ENCODE measurements at regions not wholly inside any gene's neighbourhood (a gene's known extent, or its start where the extent isn't known, plus 50 kb on each side); places are given as distances from the start of the nearest gene placed in this dataset.

DNA sequence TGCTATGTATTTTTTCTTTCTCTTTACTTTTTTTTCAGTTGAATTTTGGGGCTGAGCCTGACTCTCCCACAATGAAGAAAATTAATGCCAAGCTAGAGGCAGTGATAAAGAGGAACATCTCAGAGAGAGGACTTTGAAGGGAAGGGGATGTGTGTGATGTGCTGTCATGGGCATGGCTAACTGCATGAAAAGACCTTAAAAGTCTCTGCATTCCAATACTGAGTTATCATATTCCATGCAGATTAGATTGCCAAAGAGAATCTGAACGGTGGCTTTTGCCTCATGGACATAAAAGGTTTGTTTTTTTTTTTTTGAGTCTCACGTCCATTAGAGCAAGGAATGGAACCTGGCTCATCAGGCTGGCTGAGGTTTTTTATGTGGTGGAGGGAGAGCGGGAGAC is 213.9 kb downstream of the PIK3C3 start:
- Histone ChIP-seq H2AFZ (ENCODE audit: low read length, unreplicated experiment) (no peak overlapping the region), H3K27me3 (ENCODE audit: insufficient read depth, low read length) (peaks cover 68% of the 10 kb centered on the region), H3K27ac (ENCODE audit: low read depth, low read length) (no peak overlapping the region), H3K4me1 (ENCODE audit: control insufficient read depth, insufficient read depth, low read length, unreplicated experiment) (no peaks in the 10 kb centered on the region), H3K79me2 (ENCODE audit: control insufficient read depth, insufficient read depth, low read length, unreplicated experiment) (no peaks in the 10 kb centered on the region), H3K36me3 (ENCODE audit: insufficient read depth, low read length) (no peaks in the 10 kb centered on the region), H3K4me3 (ENCODE audit: low read depth, low read length) (no peak overlapping the region)

DNA sequence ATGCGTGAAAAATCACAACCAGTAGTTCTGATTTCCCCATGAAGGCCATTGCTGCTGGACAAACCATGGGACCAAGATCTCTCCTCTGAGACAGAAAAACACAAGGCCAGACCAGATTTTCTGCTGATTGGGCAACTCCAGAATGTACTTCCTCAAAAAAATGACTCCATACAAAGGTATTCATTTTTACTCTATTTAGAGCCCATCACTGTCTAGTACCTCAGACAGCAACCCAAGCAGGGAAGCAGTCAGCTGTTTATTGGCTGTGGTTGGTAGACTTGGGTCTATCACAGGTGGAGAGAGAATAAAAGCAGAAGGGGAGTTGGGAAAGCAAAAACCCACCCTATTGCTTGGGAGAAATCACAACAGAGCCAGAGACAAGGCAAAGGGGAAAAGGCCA is 219.9 kb downstream of the PIK3C3 start:
- H3K4me3 ChIP-seq (ENCODE audit: low read depth, low read length), result no peak overlapping the region
- H3K36me3 ChIP-seq (ENCODE audit: insufficient read depth, low read length), result no peaks in the 10 kb centered on the region
- no peak overlapping the region for H3K27ac ChIP-seq (ENCODE audit: low read depth, low read length)
- H3K27me3 ChIP-seq (ENCODE audit: insufficient read depth, low read length), result peaks cover 69% of the 10 kb centered on the region
- H3K4me1 ChIP-seq (ENCODE audit: control insufficient read depth, insufficient read depth, low read length, unreplicated experiment), result no peaks in the 10 kb centered on the region
- H3K79me2 ChIP-seq (ENCODE audit: control insufficient read depth, insufficient read depth, low read length, unreplicated experiment), result no peaks in the 10 kb centered on the region
- H2AFZ ChIP-seq (ENCODE audit: low read length, unreplicated experiment), result no peak overlapping the region

DNA sequence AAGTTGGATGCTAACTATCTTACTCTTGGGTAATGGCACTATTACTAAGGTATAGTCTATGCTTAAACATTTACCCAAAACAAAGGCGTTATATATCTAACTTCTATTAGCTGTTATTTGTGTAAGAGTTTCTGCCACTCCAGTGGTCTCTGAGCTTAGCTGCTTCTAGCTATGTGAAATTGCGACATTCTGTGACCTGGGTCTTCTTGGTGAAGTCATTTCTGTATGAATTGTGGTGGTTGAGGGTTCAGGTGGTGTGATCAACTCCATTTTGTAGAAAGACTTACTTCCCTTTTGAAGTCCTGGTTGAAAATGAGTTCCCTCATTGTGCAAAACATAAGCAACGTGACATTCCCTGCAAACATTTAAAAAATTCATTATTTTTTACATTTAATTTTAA is 221.6 kb downstream of the PIK3C3 start:
- peaks cover 59% of the 10 kb centered on the region for H3K27me3 ChIP-seq (ENCODE audit: insufficient read depth, low read length)
- H3K27ac ChIP-seq (ENCODE audit: low read depth, low read length), result no peak overlapping the region
- H3K79me2 ChIP-seq (ENCODE audit: control insufficient read depth, insufficient read depth, low read length, unreplicated experiment), result no peaks in the 10 kb centered on the region
- H3K4me3 ChIP-seq (ENCODE audit: low read depth, low read length), result no peak overlapping the region
- H2AFZ ChIP-seq (ENCODE audit: low read length, unreplicated experiment), result no peak overlapping the region
- no peaks in the 10 kb centered on the region for H3K4me1 ChIP-seq (ENCODE audit: control insufficient read depth, insufficient read depth, low read length, unreplicated experiment)
- H3K36me3 ChIP-seq (ENCODE audit: insufficient read depth, low read length), result no peaks in the 10 kb centered on the region

DNA sequence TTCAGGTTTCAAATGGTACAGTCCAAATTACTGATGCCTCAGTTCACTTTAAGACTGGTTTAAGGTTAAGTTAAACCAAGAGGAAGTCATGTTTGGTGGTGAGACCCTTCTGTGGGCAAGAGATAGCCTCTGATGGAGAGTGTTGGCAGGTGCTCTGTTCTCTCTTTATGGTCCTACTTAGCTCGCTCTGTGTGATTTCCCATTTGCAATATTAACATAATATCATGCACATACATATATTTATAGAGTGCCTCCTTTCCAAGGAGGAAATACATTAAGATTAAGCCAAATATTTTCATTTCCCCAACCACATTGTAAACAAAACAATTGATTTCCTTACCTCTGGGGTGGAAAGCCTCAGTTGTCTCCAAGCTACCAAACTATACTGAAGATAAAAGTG is 222.4 kb downstream of the PIK3C3 start:
- Histone ChIP-seq H3K36me3 (ENCODE audit: insufficient read depth, low read length) (no peaks in the 10 kb centered on the region), H3K4me1 (ENCODE audit: control insufficient read depth, insufficient read depth, low read length, unreplicated experiment) (no peaks in the 10 kb centered on the region), H3K27ac (ENCODE audit: low read depth, low read length) (no peak overlapping the region), H2AFZ (ENCODE audit: low read length, unreplicated experiment) (no peak overlapping the region), H3K4me3 (ENCODE audit: low read depth, low read length) (no peak overlapping the region), H3K79me2 (ENCODE audit: control insufficient read depth, insufficient read depth, low read length, unreplicated experiment) (no peaks in the 10 kb centered on the region), H3K27me3 (ENCODE audit: insufficient read depth, low read length) (peaks cover 52% of the 10 kb centered on the region)

DNA sequence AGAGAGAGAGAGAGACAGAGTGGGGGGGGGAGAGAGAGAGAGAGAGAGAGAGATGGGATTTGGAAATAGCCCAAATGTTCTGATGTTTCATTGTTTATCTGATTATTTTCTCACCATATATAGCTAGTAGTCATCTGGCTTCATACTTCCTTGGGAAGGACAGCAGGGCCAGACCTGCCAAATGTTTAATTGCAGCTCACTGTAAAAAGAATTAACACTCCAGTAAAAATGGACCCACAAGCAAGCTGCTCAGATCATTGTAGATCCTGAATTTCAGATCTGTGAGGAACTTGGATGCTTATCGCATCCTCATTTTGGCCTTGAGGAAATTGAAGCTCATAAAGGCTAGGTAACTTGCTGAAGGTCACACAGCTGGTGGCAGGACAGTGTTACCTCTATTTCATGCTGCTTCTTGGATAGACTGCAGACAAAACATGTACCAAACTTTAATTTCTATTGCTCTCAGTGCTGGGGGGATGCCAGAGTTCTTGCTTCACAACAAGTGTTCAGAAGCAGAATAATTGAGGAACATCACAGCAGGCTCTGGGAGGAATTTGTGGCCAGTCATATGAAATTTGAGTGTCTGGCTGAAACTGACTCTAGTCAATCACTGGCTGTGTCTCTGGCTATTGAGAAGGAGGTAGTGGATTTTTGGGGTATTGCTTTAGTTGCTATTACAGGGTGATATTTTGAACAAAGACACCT is 223.5 kb downstream of the PIK3C3 start:
- Histone ChIP-seq H3K36me3 (ENCODE audit: insufficient read depth, low read length) (no peaks in the 10 kb centered on the region), H3K27ac (ENCODE audit: low read depth, low read length) (no peak overlapping the region), H3K4me3 (ENCODE audit: low read depth, low read length) (no peak overlapping the region), H2AFZ (ENCODE audit: low read length, unreplicated experiment) (no peak overlapping the region), H3K79me2 (ENCODE audit: control insufficient read depth, insufficient read depth, low read length, unreplicated experiment) (no peaks in the 10 kb centered on the region), H3K27me3 (ENCODE audit: insufficient read depth, low read length) (peaks cover 44% of the 10 kb centered on the region), H3K4me1 (ENCODE audit: control insufficient read depth, insufficient read depth, low read length, unreplicated experiment) (peaks cover 9% of the 10 kb centered on the region)

DNA sequence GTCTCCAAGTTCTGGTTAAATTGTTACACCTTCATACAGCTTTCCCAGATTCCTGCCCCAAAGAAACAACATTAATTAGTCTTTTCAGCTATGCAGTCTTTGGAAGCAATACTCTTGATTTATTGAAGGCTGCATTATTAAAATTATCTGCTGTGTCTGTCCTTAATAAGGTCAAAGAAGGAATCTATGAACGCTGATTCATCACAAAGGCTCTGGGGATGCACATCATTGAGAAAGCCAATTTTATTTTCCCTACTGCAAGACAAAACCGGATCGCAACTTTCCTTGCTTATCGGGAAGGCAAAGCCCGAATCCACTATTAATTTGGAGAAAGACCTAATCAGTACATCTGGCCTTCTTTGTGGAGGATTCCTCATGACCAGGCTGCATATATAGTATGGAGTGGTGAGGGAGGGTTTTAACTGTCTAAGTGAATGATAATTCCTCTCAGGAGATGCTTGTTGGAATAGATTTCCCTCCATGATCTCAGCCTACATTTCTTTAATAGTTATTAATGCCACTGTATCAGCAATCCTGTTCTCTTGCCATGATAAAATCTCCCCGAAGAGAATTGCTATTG is 224.6 kb downstream of the PIK3C3 start:
- H2AFZ ChIP-seq (ENCODE audit: low read length, unreplicated experiment), result no peak overlapping the region
- H3K36me3 ChIP-seq (ENCODE audit: insufficient read depth, low read length), result no peaks in the 10 kb centered on the region
- H3K4me3 ChIP-seq (ENCODE audit: low read depth, low read length), result no peak overlapping the region
- peaks cover 14% of the 10 kb centered on the region for H3K4me1 ChIP-seq (ENCODE audit: control insufficient read depth, insufficient read depth, low read length, unreplicated experiment)
- no peaks in the 10 kb centered on the region for H3K79me2 ChIP-seq (ENCODE audit: control insufficient read depth, insufficient read depth, low read length, unreplicated experiment)
- no peak overlapping the region for H3K27ac ChIP-seq (ENCODE audit: low read depth, low read length)
- H3K27me3 ChIP-seq (ENCODE audit: insufficient read depth, low read length), result peaks cover 35% of the 10 kb centered on the region

DNA sequence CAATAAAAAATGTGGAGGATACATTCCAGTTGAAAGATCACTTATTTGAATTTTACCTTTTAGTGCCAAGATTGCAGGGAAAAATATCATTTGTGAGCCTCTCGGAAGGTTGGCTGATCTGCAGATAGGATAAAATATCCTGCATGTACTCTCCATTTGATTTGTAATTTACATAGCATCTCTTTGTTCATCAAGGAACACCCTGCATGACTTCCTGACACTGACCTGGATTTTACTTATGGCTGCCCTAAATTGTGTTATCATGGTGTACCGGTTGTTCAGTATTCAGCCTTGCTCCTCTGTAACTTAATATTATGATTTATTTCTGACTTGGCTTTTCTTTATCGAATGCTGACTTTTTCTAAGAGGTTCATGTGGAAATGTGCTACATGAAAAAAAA is 226.4 kb downstream of the PIK3C3 start:
- H3K79me2 ChIP-seq (ENCODE audit: control insufficient read depth, insufficient read depth, low read length, unreplicated experiment), result no peaks in the 10 kb centered on the region
- H3K4me3 ChIP-seq (ENCODE audit: low read depth, low read length), result no peak overlapping the region
- no peak overlapping the region for H2AFZ ChIP-seq (ENCODE audit: low read length, unreplicated experiment)
- peaks cover 14% of the 10 kb centered on the region for H3K4me1 ChIP-seq (ENCODE audit: control insufficient read depth, insufficient read depth, low read length, unreplicated experiment)
- H3K27me3 ChIP-seq (ENCODE audit: insufficient read depth, low read length), result peaks cover 21% of the 10 kb centered on the region
- H3K27ac ChIP-seq (ENCODE audit: low read depth, low read length), result no peak overlapping the region
- H3K36me3 ChIP-seq (ENCODE audit: insufficient read depth, low read length), result no peaks in the 10 kb centered on the region

DNA sequence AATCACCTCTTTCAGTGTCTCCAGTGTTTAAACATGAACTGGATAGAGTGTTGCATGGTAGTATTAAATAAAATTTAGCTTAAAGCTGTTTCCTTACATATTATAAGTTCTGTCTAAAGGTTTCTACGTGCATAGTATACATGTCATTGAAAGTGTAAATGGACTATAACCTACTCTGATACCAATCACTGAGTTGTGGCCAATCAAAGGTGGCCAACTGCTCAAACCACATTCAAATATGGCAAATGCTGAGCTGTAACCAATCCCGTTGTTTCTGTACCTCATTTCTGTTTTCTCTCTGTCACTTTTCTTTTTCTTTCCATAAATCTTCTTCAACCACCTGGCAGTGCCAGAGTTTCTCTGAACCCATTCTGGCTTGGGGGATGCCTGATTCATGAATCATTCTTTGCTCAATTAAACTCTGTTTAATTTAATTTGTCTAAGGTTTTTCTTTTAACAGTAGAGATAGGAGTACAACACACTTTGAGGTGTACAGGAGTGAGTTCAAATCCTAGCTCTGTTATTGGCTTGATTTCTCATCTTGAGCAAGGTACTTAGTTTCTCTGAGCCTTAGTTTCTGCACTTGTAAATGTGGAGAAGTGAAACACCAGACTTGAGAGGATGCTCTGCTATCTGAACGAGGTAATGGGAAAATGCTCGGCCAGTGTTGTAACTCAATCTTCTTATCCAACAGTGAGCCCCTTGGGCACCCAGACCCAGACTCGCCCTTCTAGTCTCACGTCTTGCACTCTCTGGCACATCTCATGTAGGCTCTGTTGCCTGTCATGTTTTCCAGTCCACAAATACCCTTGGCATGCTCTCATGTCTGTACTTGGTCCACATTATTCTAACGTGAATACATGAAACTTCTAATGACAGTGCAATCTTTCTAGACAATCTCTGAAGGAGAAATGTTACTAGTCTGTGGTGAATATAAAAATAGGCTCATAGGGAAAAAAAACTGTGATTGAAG is 228.0 kb downstream of the PIK3C3 start:
- peaks cover 10% of the 10 kb centered on the region for H3K27me3 ChIP-seq (ENCODE audit: insufficient read depth, low read length)
- H3K36me3 ChIP-seq (ENCODE audit: insufficient read depth, low read length), result no peaks in the 10 kb centered on the region
- H3K4me3 ChIP-seq (ENCODE audit: low read depth, low read length), result peak overlapping the region; percentile 28; the same call in 1 of the 2 replicates
- no peaks in the 10 kb centered on the region for H3K79me2 ChIP-seq (ENCODE audit: control insufficient read depth, insufficient read depth, low read length, unreplicated experiment)
- H3K27ac ChIP-seq (ENCODE audit: low read depth, low read length), result no peak overlapping the region
- H3K4me1 ChIP-seq (ENCODE audit: control insufficient read depth, insufficient read depth, low read length, unreplicated experiment), result peaks cover 14% of the 10 kb centered on the region
- no peak overlapping the region for H2AFZ ChIP-seq (ENCODE audit: low read length, unreplicated experiment)

DNA sequence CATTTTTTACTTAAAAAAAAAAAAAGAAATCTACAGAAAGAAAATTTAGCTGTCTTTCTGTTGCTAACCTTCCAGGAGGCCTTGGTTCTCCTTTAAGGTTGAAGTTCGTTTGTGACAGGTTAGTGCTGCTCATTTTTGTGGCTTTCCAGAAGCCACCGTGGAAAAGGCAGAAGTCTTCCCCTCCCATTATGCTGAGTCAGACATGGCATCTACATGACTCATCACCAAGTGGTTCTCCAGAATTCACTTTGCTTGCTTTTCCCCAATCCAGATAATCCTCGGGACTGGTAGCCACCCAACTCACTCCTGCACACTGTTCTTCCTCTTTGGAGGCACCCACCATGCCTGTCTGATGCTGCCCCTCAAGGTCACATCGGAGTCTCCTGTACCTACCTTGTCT is 228.7 kb downstream of the PIK3C3 start:
- Histone ChIP-seq H3K27ac (ENCODE audit: low read depth, low read length) (no peak overlapping the region), H3K79me2 (ENCODE audit: control insufficient read depth, insufficient read depth, low read length, unreplicated experiment) (no peaks in the 10 kb centered on the region), H3K27me3 (ENCODE audit: insufficient read depth, low read length) (peaks cover 3% of the 10 kb centered on the region), H3K4me3 (ENCODE audit: low read depth, low read length) (no peak overlapping the region), H3K4me1 (ENCODE audit: control insufficient read depth, insufficient read depth, low read length, unreplicated experiment) (peaks cover 14% of the 10 kb centered on the region), H2AFZ (ENCODE audit: low read length, unreplicated experiment) (no peak overlapping the region), H3K36me3 (ENCODE audit: insufficient read depth, low read length) (no peaks in the 10 kb centered on the region)

DNA sequence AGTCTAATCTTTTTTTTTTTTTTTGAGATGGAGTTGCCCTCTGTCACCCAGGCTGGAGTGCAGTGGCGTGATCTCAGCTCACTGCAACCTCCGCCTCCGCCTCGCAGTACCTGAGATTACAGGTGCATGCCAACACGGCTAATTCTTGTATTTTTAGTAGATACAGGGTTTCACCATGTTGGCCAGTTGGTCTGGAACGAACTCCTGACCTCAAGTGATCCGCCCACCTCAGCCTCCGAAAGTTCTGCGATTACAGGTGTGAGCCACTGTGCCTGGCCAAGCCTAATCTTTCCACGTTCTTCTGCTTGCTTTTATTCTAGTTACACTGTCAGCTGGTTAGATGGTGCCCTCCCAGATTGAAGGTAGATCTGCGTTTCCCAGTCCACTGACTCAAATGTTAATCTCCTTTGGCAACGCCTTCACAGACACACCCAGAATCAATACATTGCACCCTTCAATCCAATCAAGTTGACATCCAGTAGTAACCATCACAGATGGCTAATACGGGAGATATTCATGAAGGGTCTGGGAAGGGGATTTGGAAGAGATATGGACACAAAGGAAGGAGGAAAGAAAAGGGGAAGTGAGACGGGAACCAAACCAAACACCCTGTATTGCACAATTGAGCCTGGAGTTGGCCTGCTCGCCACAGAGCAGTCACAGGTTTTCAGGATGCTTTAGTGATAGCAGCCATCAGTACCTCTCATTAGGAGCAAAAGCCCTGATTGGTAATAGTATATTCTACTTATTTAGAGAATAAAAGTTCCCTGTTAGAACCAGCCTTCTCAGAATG is 229.8 kb downstream of the PIK3C3 start:
- H3K36me3 ChIP-seq (ENCODE audit: insufficient read depth, low read length), result no peaks in the 10 kb centered on the region
- H3K4me1 ChIP-seq (ENCODE audit: control insufficient read depth, insufficient read depth, low read length, unreplicated experiment), result peaks cover 14% of the 10 kb centered on the region
- peaks cover 7% of the 10 kb centered on the region for H3K27me3 ChIP-seq (ENCODE audit: insufficient read depth, low read length)
- H3K79me2 ChIP-seq (ENCODE audit: control insufficient read depth, insufficient read depth, low read length, unreplicated experiment), result no peaks in the 10 kb centered on the region
- no peak overlapping the region for H2AFZ ChIP-seq (ENCODE audit: low read length, unreplicated experiment)
- H3K27ac ChIP-seq (ENCODE audit: low read depth, low read length), result no peak overlapping the region
- H3K4me3 ChIP-seq (ENCODE audit: low read depth, low read length), result no peak overlapping the region
